ENCODE measurements at regions not wholly inside any gene's neighbourhood (a gene's known extent, or its start where the extent isn't known, plus 50 kb on each side); places are given as distances from the start of the nearest gene placed in this dataset.

- Histone ChIP-seq H3K4me2 (ENCODE audit: insufficient read depth, low read length) (no peak overlapping the region), H3K9me3 (replicated peaks; ENCODE audit: control insufficient read depth, insufficient read depth, low read length) (no peaks in the 10 kb centered on the region), H3K9me1 (replicated peaks; ENCODE audit: control insufficient read depth, extremely low read depth, insufficient read depth, low read length) (no peaks in the 10 kb centered on the region), H3K9ac (replicated peaks; ENCODE audit: extremely low read depth, insufficient read depth, low read length) (no peak overlapping the region), H3K4me3 (replicated peaks in 1 of 3; ENCODE audit: insufficient read depth in 1 of 3, low read depth in 1 of 3, low read length in 3 of 3) (no peak overlapping the region), H3K27ac (ENCODE audit: insufficient read depth, low read depth, low read length) (no peak overlapping the region), H3K79me2 (ENCODE audit: control insufficient read depth, insufficient read depth, low read length) (no peaks in the 10 kb centered on the region), H3K4me1 (ENCODE audit: control insufficient read depth, extremely low read depth, insufficient read depth, low read length) (no peaks in the 10 kb centered on the region), H3K36me3 (ENCODE audit: control insufficient read depth in 2 of 2, extremely low read depth in 1 of 2, insufficient read depth in 2 of 2, low read length in 2 of 2) (no peaks in the 10 kb centered on the region), H3K27me3 (ENCODE audit: control insufficient read depth in 2 of 2, insufficient read depth in 2 of 2, low read length in 2 of 2) (no peaks in the 10 kb centered on the region), H2AFZ (ENCODE audit: low read depth, low read length) (no peak overlapping the region), H4K20me1 (replicated peaks; ENCODE audit: control insufficient read depth, extremely low read depth, insufficient read depth, low read length) (no peaks in the 10 kb centered on the region)
- intact Hi-C loops (cut with micrococcal nuclease), result no loop called here
- DNase-seq (ENCODE audit: low read depth, low spot score) (no peak), FAIRE-seq (no peak)
- dilution Hi-C loops (cut with MboI; ENCODE audit: extremely low pct_ligation_motif_present, low sequenced_read_pairs), result no loop called here
- BruUV-seq (replicated peaks), result no TSS peak
- ChIA-PET POLR2A (no interaction called here), CTCF (no interaction called here)
- no peak for TF ChIP-seq EZH2 (IDR thresholded peaks at IDR 0.05; ENCODE audit: borderline replicate concordance, low read depth, low read length, severe bottlenecking)
- no peak for TF ChIP-seq JUN (IDR thresholded peaks at IDR 0.05; ENCODE audit: borderline replicate concordance, insufficient read depth, insufficient read length, low read depth)
- TF ChIP-seq MYC (IDR thresholded peaks at IDR 0.05; ENCODE audit: low read depth, low read length), result no peak
- TF ChIP-seq POLR2AphosphoS5 (IDR thresholded peaks at IDR 0.05; ENCODE audit: insufficient read depth, low read depth, low read length), result no peak
- no peak for TF ChIP-seq CTCF (IDR thresholded peaks at IDR 0.05; ENCODE audit: extremely low read depth in 1 of 2, insufficient read depth in 1 of 2, low read depth in 1 of 2, low read length in 2 of 2)
- no peak for TF ChIP-seq GATA2 (IDR thresholded peaks at IDR 0.05; ENCODE audit: insufficient read depth, insufficient read length, low read depth, low read length)
- TF ChIP-seq FOS (IDR thresholded peaks at IDR 0.05; ENCODE audit: borderline replicate concordance, insufficient read depth, low read length), result no peak
- TF ChIP-seq POLR2A (IDR thresholded peaks at IDR 0.05; ENCODE audit: low read depth, low read length), result no peak
- no peak for TF ChIP-seq MAX (IDR thresholded peaks at IDR 0.05; ENCODE audit: insufficient read depth, insufficient read length)
Observed at GRCh38 chr4:108297605-108298004, 128.9 kb upstream of the LEF1 start.

Measured in endothelial cell of umbilical vein (primary cell).